ENCODE measurements at regions not wholly inside any gene's neighbourhood (a gene's known extent, or its start where the extent isn't known, plus 50 kb on each side); places are given as distances from the start of the nearest gene placed in this dataset.

DNA sequence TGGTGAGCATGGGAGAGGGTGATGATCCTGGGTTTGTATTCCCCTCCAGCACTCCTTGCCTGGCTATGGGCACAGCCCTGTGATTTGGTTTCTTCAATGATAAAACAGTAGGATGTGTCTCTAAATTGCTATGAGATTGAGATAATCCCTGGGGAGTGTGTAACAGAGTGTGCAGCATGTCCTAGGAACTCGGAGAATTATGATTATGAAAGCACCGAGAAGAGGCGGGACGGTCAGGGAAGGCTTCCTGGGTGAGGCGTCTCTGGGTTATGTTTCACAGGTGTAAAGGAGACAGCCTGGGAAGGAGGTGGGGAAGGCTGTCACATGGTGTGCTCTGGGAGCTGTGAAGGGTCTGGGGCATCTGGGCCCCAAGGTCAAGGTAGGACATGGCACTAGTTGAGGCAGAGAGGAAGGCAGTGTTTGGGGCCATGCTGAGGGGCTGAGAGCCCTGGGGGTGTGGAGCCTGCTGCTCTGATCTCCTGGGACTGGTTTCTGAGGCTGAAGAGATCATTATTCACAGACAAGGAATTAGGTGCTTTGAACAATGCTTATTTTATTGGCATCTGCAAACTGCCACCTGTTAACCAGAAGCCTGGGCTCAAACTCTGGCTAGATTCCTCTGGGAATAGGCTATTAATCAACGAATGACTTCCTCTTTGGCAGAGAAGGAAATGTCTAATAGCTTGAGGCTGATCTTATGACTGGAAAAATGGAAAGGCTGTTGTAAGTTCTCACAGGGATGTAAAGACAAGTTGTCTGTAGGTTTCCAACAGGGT is 73.8 kb upstream of the IL12B start:
- H3K4me1 ChIP-seq (ENCODE audit: insufficient read depth) = no peaks in the 10 kb centered on the region
- no peak overlapping the region for H3K4me3 ChIP-seq
- WGBS, 2 experiments (ENCODE audit: low coverage in 1 of 2, low lambda C conversion rate in 2 of 2, missing lambda C conversion rate in 2 of 2) = 26 to 28% methylated on average over 6 of the region's 6 CpGs
- in situ Hi-C loops (cut with MboI) = no loop called here
- no peaks in the 10 kb centered on the region for H3F3A ChIP-seq (ENCODE audit: insufficient read depth)
- peaks cover 9% of the 10 kb centered on the region for H3K27me3 ChIP-seq (replicated peaks; ENCODE audit: insufficient read depth)
- H4K20me1 ChIP-seq (ENCODE audit: insufficient read depth) = no peaks in the 10 kb centered on the region
- DNase-seq = no peak
- H3K9me2 ChIP-seq (ENCODE audit: insufficient read depth) = no peaks in the 10 kb centered on the region
- TF ChIP-seq EZH2phosphoT487 (IDR thresholded peaks at IDR 0.05; ENCODE audit: insufficient read depth, low read depth) = no peak
- H2AFZ ChIP-seq = no peak overlapping the region
- no peak overlapping the region for H3K9ac ChIP-seq
- no peak overlapping the region for H3K4me2 ChIP-seq (ENCODE audit: unreplicated experiment)
- H3K9me3 ChIP-seq (ENCODE audit: low read depth) = no peaks in the 10 kb centered on the region
- no peak overlapping the region for H3K27ac ChIP-seq
- H3K79me2 ChIP-seq (ENCODE audit: insufficient read depth) = no peaks in the 10 kb centered on the region
- H3K36me3 ChIP-seq (ENCODE audit: low read depth) = no peaks in the 10 kb centered on the region

DNA sequence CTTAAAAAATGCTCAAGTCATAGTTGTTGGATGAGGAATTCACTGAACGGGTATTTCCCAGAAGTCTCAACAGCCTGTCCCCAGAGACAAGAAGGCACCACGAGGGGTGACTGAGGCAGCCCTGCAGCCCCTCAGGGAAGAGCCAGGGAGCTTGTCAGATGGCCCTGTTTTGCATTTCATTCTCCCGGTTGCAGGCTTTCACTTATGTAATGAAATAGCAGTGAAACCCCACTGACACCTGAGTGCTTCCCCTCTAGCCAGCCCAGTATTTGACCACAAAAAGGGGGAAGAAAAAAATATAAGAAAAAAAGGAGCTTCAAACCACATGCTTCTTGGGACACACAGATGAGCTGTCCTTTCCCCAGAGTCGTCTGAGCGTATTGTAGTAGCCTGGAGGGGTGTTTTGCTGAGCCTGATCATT is 75.3 kb upstream of the IL12B start:
- TF ChIP-seq EZH2 (IDR thresholded peaks at IDR 0.05; ENCODE audit: insufficient read depth, poor library complexity, severe bottlenecking) = no peak
- no peak for TF ChIP-seq EZH2phosphoT487 (IDR thresholded peaks at IDR 0.05; ENCODE audit: insufficient read depth, low read depth)
- no peaks in the 10 kb centered on the region for H3K79me2 ChIP-seq (ENCODE audit: insufficient read depth)
- no peaks in the 10 kb centered on the region for H3K36me3 ChIP-seq (ENCODE audit: low read depth)
- H3K27me3 ChIP-seq (replicated peaks; ENCODE audit: insufficient read depth) = peaks cover 9% of the 10 kb centered on the region
- H3K27ac ChIP-seq = no peak overlapping the region
- no peaks in the 10 kb centered on the region for H3F3A ChIP-seq (ENCODE audit: insufficient read depth)
- no peak for DNase-seq
- no peaks in the 10 kb centered on the region for H3K4me1 ChIP-seq (ENCODE audit: insufficient read depth)
- 62% methylated on average over 5 of the region's 5 CpGs for WGBS, 2 experiments (ENCODE audit: low coverage in 1 of 2, low lambda C conversion rate in 2 of 2, missing lambda C conversion rate in 2 of 2)
- in situ Hi-C loops (cut with MboI) = no loop called here
- H3K4me2 ChIP-seq (ENCODE audit: unreplicated experiment) = no peak overlapping the region
- H3K9me3 ChIP-seq (ENCODE audit: low read depth) = no peaks in the 10 kb centered on the region
- no peaks in the 10 kb centered on the region for H4K20me1 ChIP-seq (ENCODE audit: insufficient read depth)
- H3K4me3 ChIP-seq = no peak overlapping the region
- no peak overlapping the region for H2AFZ ChIP-seq
- H3K9ac ChIP-seq = no peak overlapping the region
- no peaks in the 10 kb centered on the region for H3K9me2 ChIP-seq (ENCODE audit: insufficient read depth)

DNA sequence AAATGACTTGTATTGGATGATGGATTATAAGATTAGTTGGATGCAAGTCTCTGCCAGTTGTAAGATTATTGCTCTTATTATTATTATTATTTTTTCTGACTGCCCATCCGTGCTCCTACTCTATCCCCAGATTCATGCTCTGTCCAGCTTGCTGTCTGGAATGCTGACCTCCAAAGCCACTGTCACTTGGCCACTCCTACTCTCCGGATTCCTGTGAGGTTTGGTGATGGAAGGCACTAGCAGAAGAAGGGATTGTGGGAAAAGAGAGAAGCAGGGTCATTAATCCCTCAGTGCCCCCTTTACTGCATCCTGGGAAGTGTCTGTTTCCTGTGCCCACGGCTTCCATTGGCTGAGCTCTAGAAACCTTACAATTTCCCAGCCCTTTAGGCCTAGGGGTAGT is 76.3 kb upstream of the IL12B start:
- DNase-seq = no peak
- no peak overlapping the region for H3K4me2 ChIP-seq (ENCODE audit: unreplicated experiment)
- in situ Hi-C loops (cut with MboI) = no loop called here

DNA sequence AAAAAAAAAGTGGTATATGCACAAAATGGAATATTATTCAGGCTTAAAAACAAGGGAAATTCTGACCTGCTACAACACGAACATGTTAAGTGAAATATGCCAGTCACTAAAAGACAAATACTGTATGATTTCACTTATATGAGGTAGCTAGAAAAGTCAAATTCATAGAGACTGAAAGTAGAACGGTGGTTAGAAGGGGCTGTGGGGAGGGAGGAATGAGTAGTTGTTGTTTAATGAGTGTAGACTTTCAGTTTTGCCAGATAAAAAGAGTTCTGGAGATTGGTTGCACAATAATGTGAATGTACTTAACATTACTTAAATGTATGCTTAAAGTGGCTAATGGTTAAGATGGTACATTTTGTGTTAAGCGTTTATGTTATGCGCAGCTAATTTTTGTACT is 79.5 kb upstream of the IL12B start:
- Histone ChIP-seq H3K4me2 (ENCODE audit: unreplicated experiment) (no peak overlapping the region), H3K9me2 (ENCODE audit: insufficient read depth) (no peaks in the 10 kb centered on the region), H4K20me1 (ENCODE audit: insufficient read depth) (no peaks in the 10 kb centered on the region), H3K4me3 (no peak overlapping the region), H3K4me1 (ENCODE audit: insufficient read depth) (no peaks in the 10 kb centered on the region), H3K9ac (no peak overlapping the region), H3K36me3 (ENCODE audit: low read depth) (no peaks in the 10 kb centered on the region), H3K79me2 (ENCODE audit: insufficient read depth) (no peaks in the 10 kb centered on the region), H2AFZ (no peak overlapping the region), H3K27ac (no peak overlapping the region), H3F3A (ENCODE audit: insufficient read depth) (no peaks in the 10 kb centered on the region), H3K9me3 (ENCODE audit: low read depth) (no peaks in the 10 kb centered on the region), H3K27me3 (replicated peaks; ENCODE audit: insufficient read depth) (no peaks in the 10 kb centered on the region)
- TF ChIP-seq EZH2 (IDR thresholded peaks at IDR 0.05; ENCODE audit: insufficient read depth, poor library complexity, severe bottlenecking) (no peak), EZH2phosphoT487 (IDR thresholded peaks at IDR 0.05; ENCODE audit: insufficient read depth, low read depth) (no peak)
- DNase-seq = no peak
- 87 to 89% methylated on average over 4 of the region's 4 CpGs for WGBS, 2 experiments (ENCODE audit: low coverage in 1 of 2, low lambda C conversion rate in 2 of 2, missing lambda C conversion rate in 2 of 2)
- in situ Hi-C loops (cut with MboI) = no loop called here

More for the DNA sequence above, 76.3 kb upstream of the IL12B start:
- H3K27ac ChIP-seq = no peak overlapping the region
- H3K79me2 ChIP-seq (ENCODE audit: insufficient read depth) = no peaks in the 10 kb centered on the region
- no peaks in the 10 kb centered on the region for H3K9me3 ChIP-seq (ENCODE audit: low read depth)
- no peaks in the 10 kb centered on the region for H3F3A ChIP-seq (ENCODE audit: insufficient read depth)
- TF ChIP-seq EZH2 (IDR thresholded peaks at IDR 0.05; ENCODE audit: insufficient read depth, poor library complexity, severe bottlenecking) = no peak
- TF ChIP-seq EZH2phosphoT487 (IDR thresholded peaks at IDR 0.05; ENCODE audit: insufficient read depth, low read depth) = no peak
- peaks cover 9% of the 10 kb centered on the region for H3K27me3 ChIP-seq (replicated peaks; ENCODE audit: insufficient read depth)
- H4K20me1 ChIP-seq (ENCODE audit: insufficient read depth) = no peaks in the 10 kb centered on the region
- H3K4me1 ChIP-seq (ENCODE audit: insufficient read depth) = no peaks in the 10 kb centered on the region
- no peaks in the 10 kb centered on the region for H3K9me2 ChIP-seq (ENCODE audit: insufficient read depth)
- no peak overlapping the region for H3K4me3 ChIP-seq
- no peak overlapping the region for H3K9ac ChIP-seq
- WGBS, 2 experiments (ENCODE audit: low coverage in 1 of 2, low lambda C conversion rate in 2 of 2, missing lambda C conversion rate in 2 of 2) = 35 to 46% methylated on average over 3 of the region's 3 CpGs
- H2AFZ ChIP-seq = no peak overlapping the region
- no peaks in the 10 kb centered on the region for H3K36me3 ChIP-seq (ENCODE audit: low read depth)

Measured in GM23248 (cell line).